ENCODE measurements at regions not wholly inside any gene's neighbourhood (a gene's known extent, or its start where the extent isn't known, plus 50 kb on each side); places are given as distances from the start of the nearest gene placed in this dataset.

DNA sequence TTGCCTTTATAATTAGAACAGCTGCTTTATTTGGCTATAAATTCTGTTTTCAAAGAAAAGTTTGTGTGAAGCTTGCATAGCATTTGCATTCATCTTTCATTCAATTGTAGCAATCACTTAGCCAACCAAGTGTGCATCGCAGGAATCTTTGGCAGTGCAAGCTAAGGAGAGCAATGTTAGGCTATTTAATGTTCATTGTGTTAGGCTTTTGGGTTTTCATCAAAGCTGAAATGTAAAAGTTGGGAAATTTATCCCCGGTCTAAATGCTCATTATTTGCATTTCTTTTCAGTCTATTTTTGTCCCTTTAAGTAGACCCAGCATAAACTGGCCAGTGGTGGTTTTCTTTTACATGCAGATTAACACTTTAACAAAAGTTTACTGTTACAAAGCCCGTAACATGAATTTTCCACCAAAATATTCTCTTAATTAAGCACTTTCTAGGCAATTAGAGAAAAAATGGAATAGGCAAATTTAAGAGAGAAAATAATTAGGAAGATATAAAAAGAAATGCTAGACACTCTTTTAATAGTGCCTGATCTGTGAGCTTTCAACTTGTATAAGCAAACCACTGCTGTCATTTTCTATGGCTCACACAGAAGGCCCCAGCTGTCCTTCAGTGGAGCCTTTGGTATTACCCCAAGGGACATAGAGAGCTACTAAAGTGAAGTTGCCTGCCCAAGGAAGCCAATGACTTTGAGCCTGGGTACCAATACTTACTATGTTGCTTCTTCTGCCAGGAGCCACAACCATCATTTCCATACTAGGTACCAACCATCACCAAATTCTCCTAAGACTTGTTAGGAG, 898.9 kb upstream of the SEL1L start:
- DNase-seq: no peak
- WGBS, 2 donors: 77 to 83% methylated on average over 3 of the region's 3 CpGs

DNA sequence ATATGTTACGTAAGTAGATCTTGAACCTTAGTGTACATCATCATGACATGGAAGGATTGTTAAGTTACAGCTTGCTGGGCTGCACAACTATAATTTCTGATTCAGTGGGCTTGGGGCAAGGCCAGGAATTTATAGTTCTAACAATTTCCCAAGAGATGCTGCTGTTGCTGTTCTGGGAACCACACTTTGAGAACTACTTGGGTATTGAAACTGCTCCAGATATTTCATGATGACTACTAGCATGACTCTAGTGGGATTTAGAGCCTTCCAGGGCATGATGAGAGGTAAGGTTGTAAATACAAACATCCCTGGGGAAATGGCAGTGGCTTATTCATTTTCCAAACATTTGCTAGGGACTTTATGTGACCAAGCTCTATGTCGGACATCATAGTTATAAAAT, 904.8 kb upstream of the SEL1L start:
- H3K9ac ChIP-seq (ENCODE audit: insufficient read depth in 1 of 2, low read length in 2 of 2): no peak overlapping the region
- H3K27ac ChIP-seq (ENCODE audit: low read depth in 1 of 2, low read length in 1 of 2): no peak overlapping the region
- TF ChIP-seq CTCF (IDR thresholded peaks at IDR 0.05; ENCODE audit: control extremely low read depth, extremely low read depth): no peak
- 90 to 95% methylated on average over 2 of the region's 2 CpGs for WGBS, 2 donors
- no peaks in the 10 kb centered on the region for H3K9me3 ChIP-seq (ENCODE audit: control insufficient read depth in 4 of 4, insufficient read depth in 3 of 4, low read length in 3 of 4)
- H3K4me1 ChIP-seq (ENCODE audit: control insufficient read depth in 5 of 5, insufficient read depth in 5 of 5, low read length in 5 of 5): no peaks in the 10 kb centered on the region
- H3K27me3 ChIP-seq (ENCODE audit: control insufficient read depth in 3 of 3, insufficient read depth in 3 of 3, low read length in 2 of 3): no peaks in the 10 kb centered on the region
- H3K36me3 ChIP-seq (ENCODE audit: control insufficient read depth in 4 of 4, insufficient read depth in 4 of 4, low read length in 4 of 4): no peaks in the 10 kb centered on the region
- no peak for ATAC-seq (ENCODE audit: insufficient read depth, low FRiP score)
- H3K4me3 ChIP-seq: no peak overlapping the region
- DNase-seq: no peak

More for the DNA sequence above, 898.9 kb upstream of the SEL1L start:
- TF ChIP-seq CTCF (IDR thresholded peaks at IDR 0.05; ENCODE audit: control extremely low read depth, extremely low read depth): no peak
- Histone ChIP-seq H3K36me3 (ENCODE audit: control insufficient read depth in 4 of 4, insufficient read depth in 4 of 4, low read length in 4 of 4) (no peaks in the 10 kb centered on the region), H3K27ac (ENCODE audit: low read depth in 1 of 2, low read length in 1 of 2) (no peak overlapping the region), H3K4me3 (no peak overlapping the region), H3K27me3 (ENCODE audit: control insufficient read depth in 3 of 3, insufficient read depth in 3 of 3, low read length in 2 of 3) (no peaks in the 10 kb centered on the region), H3K9me3 (ENCODE audit: control insufficient read depth in 4 of 4, insufficient read depth in 3 of 4, low read length in 3 of 4) (no peaks in the 10 kb centered on the region), H3K9ac (ENCODE audit: insufficient read depth in 1 of 2, low read length in 2 of 2) (no peak overlapping the region), H3K4me1 (ENCODE audit: control insufficient read depth in 5 of 5, insufficient read depth in 5 of 5, low read length in 5 of 5) (no peaks in the 10 kb centered on the region)
- ATAC-seq (ENCODE audit: insufficient read depth, low FRiP score): no peak

GRCh38 chr14:82441270-82441669, 907.6 kb upstream of the SEL1L start:
- H3K27ac ChIP-seq (ENCODE audit: low read depth in 1 of 2, low read length in 1 of 2): no peak overlapping the region
- H3K9me3 ChIP-seq (ENCODE audit: control insufficient read depth in 4 of 4, insufficient read depth in 3 of 4, low read length in 3 of 4): no peaks in the 10 kb centered on the region
- ATAC-seq (ENCODE audit: insufficient read depth, low FRiP score): no peak
- no peak for TF ChIP-seq CTCF (IDR thresholded peaks at IDR 0.05; ENCODE audit: control extremely low read depth, extremely low read depth)
- H3K36me3 ChIP-seq (ENCODE audit: control insufficient read depth in 4 of 4, insufficient read depth in 4 of 4, low read length in 4 of 4): no peaks in the 10 kb centered on the region
- no peak overlapping the region for H3K4me3 ChIP-seq
- no peaks in the 10 kb centered on the region for H3K27me3 ChIP-seq (ENCODE audit: control insufficient read depth in 3 of 3, insufficient read depth in 3 of 3, low read length in 2 of 3)
- no peak overlapping the region for H3K9ac ChIP-seq (ENCODE audit: insufficient read depth in 1 of 2, low read length in 2 of 2)
- peaks cover 0 to 2% (median 0%) of the 10 kb centered on the region in 5 donors for H3K4me1 ChIP-seq (ENCODE audit: control insufficient read depth in 5 of 5, insufficient read depth in 5 of 5, low read length in 5 of 5)
- WGBS, 2 donors: 78 to 92% methylated on average over 3 of the region's 3 CpGs
- DNase-seq: no peak
